Pancreas (tissue), 10 donors: ENCODE measurements at regions not wholly inside any gene's neighbourhood (a gene's known extent, or its start where the extent isn't known, plus 50 kb on each side); places are given as distances from the start of the nearest gene placed in this dataset.

ENCODE experiments used
- ATAC-seq, 4 donors: fragments of 200-7000 bp; cut with Tn5 transposase; one replicate each; pipeline versions ENCODE4 v1.8.0 to v1.9.1; 2020; ENCODE audit warnings: mild to moderate bottlenecking in 4 of 4, moderate library complexity in 4 of 4
- DNase-seq, 6 donors: peaks; one replicate each; pipeline ENCODE4 v3.0.0-alpha.2; 2020
- FAIRE-seq: peaks from 2 replicates; lab custom pipeline; 2012; peaks lifted over from hg19 to GRCh38; lab: Jason Lieb, UNC
- H3K27ac ChIP-seq, 4 donors: fragments of 200-600 bp; sonication (generic); 1 replicate in 3 of 4; 2 replicates in 1 of 4; pipeline versions ENCODE4 v1.5.0 to v1.8.0; 2020
- H3K27me3 ChIP-seq, 4 donors: fragments of 200-600 bp; one replicate each; pipeline ENCODE4 v1.8.0; 2021
- H3K36me3 ChIP-seq, 3 donors: fragments of 200-600 bp; sonication (generic) in 1 of 3; one replicate each; pipeline versions ENCODE4 v1.5.0 to v1.8.0; 2020 to 2021
- H3K4me1 ChIP-seq, 3 donors: fragments of 200-600 bp; one replicate each; pipeline ENCODE4 v1.8.0; 2021
- H3K4me3 ChIP-seq, 4 donors: fragments of 200-600 bp; sonication (generic) in 2 of 4; one replicate each; pipeline versions ENCODE4 v1.5.0 to v1.8.0; 2020 to 2021
- H3K9me3 ChIP-seq, 4 donors: fragments of 200-600 bp; one replicate each; pipeline ENCODE4 v1.8.0; 2021
- WGBS, 2 donors: extraction: QIAGEN DNeasy Blood & Tissue Kit; methylation state at CpG; one replicate each; pipeline ENCODE4 v1.1.7; 2013; 5-methylcytosine and 5-hydroxymethylcytosine counted together
- intact Hi-C, 3 donors: fragments of 100-400 bp; cut with DNase I; formaldehyde crosslinking; loops; one replicate each; pipeline versions ENCODE4 v1.11.1 to v1.14.2; 2022
- TF ChIP-seq, protein P1 (sequence below), 4 donors: fragments of 200-600 bp; sonication (generic) in 3 of 4; IDR thresholded peaks; one replicate each; pipeline versions ENCODE4 v1.5.0 to v1.8.0; 2021; ENCODE audit warnings: antibody characterized with exemption in 4 of 4
- donor health status: healthy with polysubstance abuse.
- donor health status: DM: no; HTN: no; CAD: no; lungs with moderate emphysema.
- donor health status: DM: no; HTN: no; CAD: no.
- donor health status: control.
- donor health status: control.
- donor health status: Bipolar disorder and iron deficiency.
- donor health status: DM: yes; HTN: yes; CAD: no.
- donor health status: DM: no; HTN: no; CAD: no.
- donor health status: DM: no; HTN: no; CAD: no.
- donor health status: DM: yes; HTN: yes; CAD: no.

DNA sequence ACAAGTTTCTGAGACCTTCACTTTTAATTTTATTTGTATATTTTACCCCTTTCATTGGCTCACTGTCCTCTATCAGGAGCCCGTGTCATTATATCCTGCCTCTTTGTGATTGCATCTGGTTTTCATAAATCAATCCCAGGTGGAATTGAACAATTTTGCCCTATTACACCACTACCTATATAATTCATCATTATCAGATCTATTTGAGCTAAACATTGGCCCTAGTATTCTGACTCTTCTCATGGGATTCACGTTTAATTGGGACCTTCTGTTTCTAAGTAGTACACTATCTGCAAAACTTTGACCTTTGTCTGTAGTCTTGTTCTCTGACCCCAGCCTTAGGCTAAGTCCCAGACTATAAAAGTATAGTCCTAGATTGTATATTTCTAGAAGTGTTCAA, 114.1 kb downstream of the FAT4 start:
- no peaks in the 10 kb centered on the region for H3K9me3 ChIP-seq
- WGBS, 2 donors: 49 to 64% methylated on average over 2 of the region's 2 CpGs
- ATAC-seq: no peak
- no peak overlapping the region for H3K27ac ChIP-seq
- intact Hi-C loops: no loop called here
- H3K27me3 ChIP-seq: no peaks in the 10 kb centered on the region
- TF ChIP-seq, protein P1, sequence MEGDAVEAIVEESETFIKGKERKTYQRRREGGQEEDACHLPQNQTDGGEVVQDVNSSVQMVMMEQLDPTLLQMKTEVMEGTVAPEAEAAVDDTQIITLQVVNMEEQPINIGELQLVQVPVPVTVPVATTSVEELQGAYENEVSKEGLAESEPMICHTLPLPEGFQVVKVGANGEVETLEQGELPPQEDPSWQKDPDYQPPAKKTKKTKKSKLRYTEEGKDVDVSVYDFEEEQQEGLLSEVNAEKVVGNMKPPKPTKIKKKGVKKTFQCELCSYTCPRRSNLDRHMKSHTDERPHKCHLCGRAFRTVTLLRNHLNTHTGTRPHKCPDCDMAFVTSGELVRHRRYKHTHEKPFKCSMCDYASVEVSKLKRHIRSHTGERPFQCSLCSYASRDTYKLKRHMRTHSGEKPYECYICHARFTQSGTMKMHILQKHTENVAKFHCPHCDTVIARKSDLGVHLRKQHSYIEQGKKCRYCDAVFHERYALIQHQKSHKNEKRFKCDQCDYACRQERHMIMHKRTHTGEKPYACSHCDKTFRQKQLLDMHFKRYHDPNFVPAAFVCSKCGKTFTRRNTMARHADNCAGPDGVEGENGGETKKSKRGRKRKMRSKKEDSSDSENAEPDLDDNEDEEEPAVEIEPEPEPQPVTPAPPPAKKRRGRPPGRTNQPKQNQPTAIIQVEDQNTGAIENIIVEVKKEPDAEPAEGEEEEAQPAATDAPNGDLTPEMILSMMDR (IDR thresholded peaks at IDR 0.05): no peak
- peaks cover 0 to 4% (median 0%) of the 10 kb centered on the region in 3 donors for H3K4me1 ChIP-seq
- no peak for DNase-seq
- no peak for FAIRE-seq
- H3K36me3 ChIP-seq: no peaks in the 10 kb centered on the region
- H3K4me3 ChIP-seq: no peak overlapping the region

- intact Hi-C loops: no loop called here
- no peaks in the 10 kb centered on the region for H3K9me3 ChIP-seq
- 54 to 72% methylated on average over 4 of the region's 4 CpGs for WGBS, 2 donors
- no peaks in the 10 kb centered on the region for H3K27me3 ChIP-seq
- no peak overlapping the region for H3K4me3 ChIP-seq
- DNase-seq: no peak
- peaks cover 0 to 4% (median 0%) of the 10 kb centered on the region in 3 donors for H3K4me1 ChIP-seq
- H3K36me3 ChIP-seq: no peaks in the 10 kb centered on the region
- ATAC-seq: no peak
- no peak overlapping the region for H3K27ac ChIP-seq
- no peak for FAIRE-seq
- TF ChIP-seq, protein P1 (IDR thresholded peaks at IDR 0.05): no peak
These were observed 115.3 kb downstream of the FAT4 start for GRCh38 chr4:125430086-125430485.

DNA sequence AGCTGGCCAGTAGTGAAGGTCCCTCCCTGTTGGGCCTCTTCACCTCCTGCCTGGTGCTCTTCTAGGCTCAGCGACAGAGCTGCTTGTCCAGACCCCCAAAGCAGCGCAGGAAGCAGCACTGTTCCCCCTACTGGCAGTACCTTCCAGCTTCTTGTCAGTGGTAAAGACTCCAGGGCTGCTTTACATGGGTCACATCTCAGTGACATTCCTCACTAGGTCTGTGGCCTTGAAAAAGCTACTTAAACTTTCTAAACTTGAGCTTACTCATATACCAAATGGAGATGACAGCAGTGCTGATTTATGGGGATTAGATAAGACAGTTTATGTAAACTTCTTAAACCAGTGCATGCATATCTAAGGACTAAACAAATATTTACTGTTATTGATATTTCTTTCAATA, 117.3 kb downstream of the FAT4 start:
- intact Hi-C loops: no loop called here
- Histone ChIP-seq H3K27ac (no peak overlapping the region), H3K4me1 (peaks cover 0 to 4% (median 0%) of the 10 kb centered on the region in 3 donors), H3K36me3 (no peaks in the 10 kb centered on the region), H3K4me3 (no peak overlapping the region), H3K9me3 (no peaks in the 10 kb centered on the region), H3K27me3 (no peaks in the 10 kb centered on the region)
- TF ChIP-seq, protein P1 (IDR thresholded peaks at IDR 0.05): no peak
- ATAC-seq (no peak), FAIRE-seq (no peak), DNase-seq (no peak)
- 40 to 53% methylated on average over 2 of the region's 2 CpGs for WGBS, 2 donors

- no peak for ATAC-seq
- no peak for DNase-seq
- peaks cover 0 to 4% (median 0%) of the 10 kb centered on the region in 3 donors for H3K4me1 ChIP-seq
- TF ChIP-seq, protein P1 (IDR thresholded peaks at IDR 0.05): no peak
- H3K9me3 ChIP-seq: no peaks in the 10 kb centered on the region
- H3K27ac ChIP-seq: no peak overlapping the region
- no peaks in the 10 kb centered on the region for H3K36me3 ChIP-seq
- no peak overlapping the region for H3K4me3 ChIP-seq
- no peak for FAIRE-seq
- H3K27me3 ChIP-seq: no peaks in the 10 kb centered on the region
- 58 to 67% methylated on average over 2 of the region's 2 CpGs for WGBS, 2 donors
- intact Hi-C loops: no loop called here
These were observed 118.7 kb downstream of the FAT4 start for GRCh38 chr4:125433453-125433852.

- FAIRE-seq: no peak
- H3K9me3 ChIP-seq: no peaks in the 10 kb centered on the region
- H3K36me3 ChIP-seq: no peaks in the 10 kb centered on the region
- 64 to 85% methylated on average over 3 of the region's 3 CpGs for WGBS, 2 donors
- intact Hi-C loops: no loop called here
- TF ChIP-seq, protein P1 (IDR thresholded peaks at IDR 0.05): no peak
- H3K4me1 ChIP-seq: peaks cover 0 to 4% (median 0%) of the 10 kb centered on the region in 3 donors
- no peaks in the 10 kb centered on the region for H3K27me3 ChIP-seq
- DNase-seq: no peak
- H3K4me3 ChIP-seq: no peak overlapping the region
- H3K27ac ChIP-seq: no peak overlapping the region
- ATAC-seq: no peak
These were observed 119.4 kb downstream of the FAT4 start for GRCh38 chr4:125434136-125434535.
